Naive thymus-derived CD4-positive, alpha-beta T cell (primary cell): ENCODE measurements at regions not wholly inside any gene's neighbourhood (a gene's known extent, or its start where the extent isn't known, plus 50 kb on each side); places are given as distances from the start of the nearest gene placed in this dataset.

Experiments used
- ATAC-seq: fragments of 150-1000 bp; cut with Tn5 transposase; 2 replicates; pipeline ENCODE4 v1.10.0; 2021; ENCODE audit warnings: mild to moderate bottlenecking, moderate library complexity
- CTCF ChIA-PET: fragments of 350-600 bp; sonication (Branson Sonifier 250); formaldehyde crosslinking; loops from one replicate; lab custom pipeline; 2021; ENCODE audit warnings: antibody characterized with exemption; lab: Charles Lee
- POLR2A ChIA-PET: fragments of 350-600 bp; sonication (Branson Sonifier 250); formaldehyde crosslinking; loops from one replicate; lab custom pipeline; 2021; ENCODE audit warnings: antibody characterized with exemption, inconsistent platforms; lab: Charles Lee
- DNase-seq, 9 donors: peaks; one replicate each; pipeline versions ENCODE4 v3.0.0 to v3.0.0-alpha.2; 2020 to 2022; ENCODE audit warnings: mixed read lengths in 1 of 9
- H3K27ac ChIP-seq: one replicate; pipeline ENCODE4 v1.7.0; 2013; ENCODE audit warnings: mild to moderate bottlenecking, low read depth, low read length, moderate library complexity
- H3K27me3 ChIP-seq, 2 donors: one replicate each; pipeline ENCODE4 v1.7.0; 2013; ENCODE audit warnings: low read length in 2 of 2, mild to moderate bottlenecking in 2 of 2, moderate library complexity in 2 of 2; ENCODE audit not compliant: control insufficient read depth in 2 of 2, insufficient read depth in 2 of 2
- H3K36me3 ChIP-seq, 3 experiments: 1 replicate in 2 of 3; 2 replicates in 1 of 3; pipeline ENCODE4 v1.7.0; 2013; ENCODE audit warnings: low read length in 3 of 3, mild to moderate bottlenecking in 3 of 3, moderate library complexity in 1 of 3; ENCODE audit not compliant: insufficient read depth in 3 of 3, control insufficient read depth in 2 of 3
- H3K4me1 ChIP-seq, 2 donors: one replicate each; pipeline ENCODE4 v1.7.0; 2013; ENCODE audit warnings: low read length in 2 of 2, mild to moderate bottlenecking in 2 of 2, moderate library complexity in 1 of 2; ENCODE audit not compliant: control insufficient read depth in 2 of 2, insufficient read depth in 2 of 2
- H3K4me3 ChIP-seq: 2 replicates; pipeline ENCODE4 v1.7.0; 2013; ENCODE audit warnings: mild to moderate bottlenecking, low read length
- H3K9me3 ChIP-seq, 3 experiments: 1 replicate in 2 of 3; 2 replicates in 1 of 3; pipeline ENCODE4 v1.7.0; 2013; ENCODE audit warnings: low read length in 3 of 3; ENCODE audit not compliant: control insufficient read depth in 2 of 3
- H3K27ac Mint-ChIP-seq, 9 donors: one replicate each; pipeline ENCODE4 v1.8.0; 2020 to 2022; ENCODE audit warnings: mixed read lengths in 9 of 9, mild to moderate bottlenecking in 8 of 9, moderate library complexity in 5 of 9, inconsistent platforms in 2 of 9
- H3K27me3 Mint-ChIP-seq, 5 donors: one replicate each; pipeline ENCODE4 v1.8.0; 2021 to 2022; ENCODE audit warnings: mixed read lengths in 5 of 5, mild to moderate bottlenecking in 1 of 5
- H3K36me3 Mint-ChIP-seq, 5 donors: one replicate each; pipeline ENCODE4 v1.8.0; 2020 to 2022; ENCODE audit warnings: mixed read lengths in 5 of 5, mild to moderate bottlenecking in 3 of 5, inconsistent platforms in 1 of 5
- H3K4me1 Mint-ChIP-seq, 7 donors: one replicate each; pipeline ENCODE4 v1.8.0; 2020 to 2022; ENCODE audit warnings: mixed read lengths in 7 of 7, mild to moderate bottlenecking in 3 of 7, inconsistent platforms in 1 of 7
- H3K4me3 Mint-ChIP-seq, 10 donors: one replicate each; pipeline ENCODE4 v1.8.0; 2020 to 2022; ENCODE audit warnings: mild to moderate bottlenecking in 10 of 10, mixed read lengths in 10 of 10, moderate library complexity in 6 of 10, inconsistent platforms in 2 of 10
- H3K9me3 Mint-ChIP-seq, 11 donors: one replicate each; pipeline ENCODE4 v1.8.0; 2020 to 2022; ENCODE audit warnings: mixed read lengths in 11 of 11, mild to moderate bottlenecking in 4 of 11, inconsistent platforms in 1 of 11, moderate library complexity in 1 of 11
- intact Hi-C, 2 donors: fragments of 100-400 bp; cut with micrococcal nuclease; formaldehyde crosslinking; loops; one replicate each; pipeline ENCODE4 v1.15.1; 2023

DNA sequence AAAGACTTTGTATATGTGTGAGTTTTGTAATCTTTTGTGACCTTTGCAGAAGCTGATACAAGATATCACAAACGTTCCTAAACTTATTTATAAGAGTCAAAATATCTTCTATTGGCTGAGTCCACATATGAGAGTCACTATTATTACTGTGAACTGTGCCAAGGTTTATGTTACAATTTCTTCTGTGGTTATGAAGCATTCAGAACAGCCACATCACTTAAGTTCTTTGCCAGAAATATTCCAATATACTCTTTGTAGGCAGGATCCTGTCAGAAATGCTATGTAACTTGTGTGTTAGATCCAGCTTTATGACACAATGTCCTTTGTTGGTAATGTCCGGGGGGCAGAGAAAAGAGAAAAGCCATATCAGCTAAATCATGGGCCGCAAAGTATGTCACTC, 1030.3 kb upstream of the AMELY start:
- Histone ChIP-seq H3K36me3 (no peaks in the 10 kb centered on the region), H3K4me3 (no peak overlapping the region), H3K4me1 (no peaks in the 10 kb centered on the region), H3K9me3 (no peaks in the 10 kb centered on the region), H3K27me3 (no peaks in the 10 kb centered on the region), H3K27ac (no peak overlapping the region)
- POLR2A ChIA-PET, result no interaction called here
- Mint-ChIP-seq H3K4me3 (no peak overlapping the region), H3K4me1 (no peaks in the 10 kb centered on the region), H3K27ac (no peak overlapping the region), H3K36me3 (no peaks in the 10 kb centered on the region), H3K9me3 (no peaks in the 10 kb centered on the region), H3K27me3 (no peaks in the 10 kb centered on the region)
- ATAC-seq (no peak), DNase-seq (no peak)
- intact Hi-C loops, result no loop called here
- CTCF ChIA-PET, result no interaction called here

DNA sequence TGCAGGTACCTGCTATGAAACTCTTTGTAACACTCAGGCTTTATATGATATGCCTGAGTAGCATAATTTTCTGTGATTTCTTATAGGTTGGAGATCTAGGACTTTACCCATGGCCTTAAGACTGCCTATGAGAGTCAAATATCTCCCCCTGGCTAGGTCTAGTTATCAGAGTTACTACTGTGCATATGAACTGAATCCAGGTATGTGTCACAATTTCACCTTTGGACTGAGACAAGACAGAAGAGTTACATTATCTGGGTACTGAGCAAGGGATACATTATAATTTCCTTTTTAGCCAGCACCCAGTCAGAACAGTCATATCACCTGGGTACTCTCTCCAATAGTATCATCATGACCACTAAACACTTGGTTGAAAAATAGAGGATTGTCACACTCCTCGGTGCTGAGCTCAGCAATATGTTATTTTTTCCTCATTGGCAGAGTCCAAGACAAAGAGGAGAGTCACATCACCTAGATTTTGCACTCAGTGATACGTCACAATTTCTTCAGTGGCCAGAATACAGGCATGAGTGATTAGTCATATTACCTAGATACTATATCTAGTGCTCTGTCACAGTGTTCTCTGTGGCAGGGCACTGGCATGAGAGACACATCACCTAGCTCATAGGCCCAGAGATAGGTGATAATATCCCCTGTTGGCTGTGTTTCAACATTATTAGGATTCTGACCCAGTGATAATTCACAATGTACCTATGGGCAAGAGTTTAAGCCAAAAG, 1027.6 kb upstream of the AMELY start:
- Mint-ChIP-seq H3K4me3 (no peak overlapping the region), H3K36me3 (no peaks in the 10 kb centered on the region), H3K4me1 (no peaks in the 10 kb centered on the region), H3K27ac (no peak overlapping the region), H3K9me3 (no peaks in the 10 kb centered on the region), H3K27me3 (no peaks in the 10 kb centered on the region)
- H3K9me3 ChIP-seq, result no peaks in the 10 kb centered on the region
- intact Hi-C loops, result no loop called here
- ChIA-PET POLR2A (no interaction called here), CTCF (no interaction called here)
- no peak overlapping the region for H3K27ac ChIP-seq
- DNase-seq (no peak), ATAC-seq (no peak)
- H3K36me3 ChIP-seq, result no peaks in the 10 kb centered on the region
- no peaks in the 10 kb centered on the region for H3K4me1 ChIP-seq
- H3K4me3 ChIP-seq, result no peak overlapping the region
- no peaks in the 10 kb centered on the region for H3K27me3 ChIP-seq

DNA sequence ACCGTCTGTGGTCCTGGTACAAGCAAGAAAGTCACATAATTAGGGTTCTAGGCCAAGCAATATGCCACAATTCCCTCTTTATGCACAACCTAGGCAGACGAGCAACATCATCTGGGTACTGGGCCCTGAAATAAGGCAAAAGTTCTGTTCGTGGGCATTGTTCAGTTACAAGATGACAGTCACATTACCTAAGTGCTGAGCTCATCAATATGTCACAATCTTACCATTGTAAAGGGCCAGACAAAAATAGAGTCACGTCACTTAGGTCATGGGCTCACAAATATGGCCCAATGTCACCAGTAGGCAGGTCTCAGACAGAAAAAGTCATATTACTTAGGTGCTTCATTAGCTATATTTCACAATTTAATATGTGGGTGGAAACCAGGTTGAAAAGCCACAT, 1025.3 kb upstream of the AMELY start:
- Mint-ChIP-seq H3K36me3 (no peaks in the 10 kb centered on the region), H3K4me1 (no peaks in the 10 kb centered on the region), H3K9me3 (no peaks in the 10 kb centered on the region), H3K27ac (no peak overlapping the region), H3K27me3 (no peaks in the 10 kb centered on the region), H3K4me3 (no peak overlapping the region)
- H3K27ac ChIP-seq, result no peak overlapping the region
- no peaks in the 10 kb centered on the region for H3K9me3 ChIP-seq
- no peaks in the 10 kb centered on the region for H3K4me1 ChIP-seq
- DNase-seq (no peak), ATAC-seq (no peak)
- H3K4me3 ChIP-seq, result no peak overlapping the region
- no peaks in the 10 kb centered on the region for H3K27me3 ChIP-seq
- intact Hi-C loops, result no loop called here
- ChIA-PET POLR2A (no interaction called here), CTCF (no interaction called here)
- no peaks in the 10 kb centered on the region for H3K36me3 ChIP-seq

DNA sequence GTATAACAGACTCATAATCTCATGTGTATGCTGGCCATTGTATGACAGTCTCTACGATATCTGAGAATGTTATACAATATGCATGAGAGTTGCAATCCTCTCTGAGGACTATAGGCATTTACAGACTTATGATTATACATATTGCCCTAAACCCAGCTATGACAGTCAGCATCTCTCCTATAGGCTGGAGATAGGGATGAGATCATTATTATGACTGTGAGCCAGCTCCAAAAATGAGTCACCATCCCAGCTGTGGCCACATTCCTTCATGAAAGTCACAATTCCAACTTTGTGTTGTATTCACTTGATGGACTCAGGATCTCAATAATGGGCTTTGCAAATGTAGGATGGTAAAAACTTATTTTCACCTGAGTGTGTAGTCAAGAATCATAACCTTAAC, 1024.5 kb upstream of the AMELY start:
- Histone ChIP-seq H3K4me1 (no peaks in the 10 kb centered on the region), H3K36me3 (no peaks in the 10 kb centered on the region), H3K27me3 (no peaks in the 10 kb centered on the region), H3K27ac (no peak overlapping the region), H3K4me3 (no peak overlapping the region), H3K9me3 (no peaks in the 10 kb centered on the region)
- CTCF ChIA-PET, result no interaction called here
- H3K4me1 Mint-ChIP-seq, result no peaks in the 10 kb centered on the region
- H3K27ac Mint-ChIP-seq, result no peak overlapping the region
- no peak overlapping the region for H3K4me3 Mint-ChIP-seq
- no peaks in the 10 kb centered on the region for H3K27me3 Mint-ChIP-seq
- no peak for DNase-seq
- ATAC-seq, result no peak
- POLR2A ChIA-PET, result no interaction called here
- intact Hi-C loops, result no loop called here
- no peaks in the 10 kb centered on the region for H3K36me3 Mint-ChIP-seq
- no peaks in the 10 kb centered on the region for H3K9me3 Mint-ChIP-seq

DNA sequence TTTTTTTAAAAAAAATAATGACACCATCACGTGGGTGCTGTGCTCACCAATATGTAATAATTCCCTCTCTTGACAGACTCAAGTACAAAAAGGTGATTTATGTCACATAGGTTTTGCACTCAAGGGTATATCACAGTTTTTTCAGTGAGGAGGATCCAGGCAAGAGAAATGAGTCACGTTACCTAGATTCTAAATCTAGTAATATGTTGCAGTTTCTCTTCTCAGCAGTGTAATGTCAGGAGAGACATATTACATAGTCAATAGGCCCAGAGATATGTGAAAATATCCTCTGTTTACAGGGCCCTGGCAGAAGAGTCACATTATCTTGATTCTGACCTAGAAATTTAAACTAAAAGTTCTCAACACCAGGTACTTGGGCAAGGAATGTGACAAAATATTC, 1024.1 kb upstream of the AMELY start:
- intact Hi-C loops, result no loop called here
- ChIA-PET CTCF (no interaction called here), POLR2A (no interaction called here)
- no peak overlapping the region for H3K27ac Mint-ChIP-seq
- Histone ChIP-seq H3K36me3 (no peaks in the 10 kb centered on the region), H3K27ac (no peak overlapping the region), H3K9me3 (no peaks in the 10 kb centered on the region), H3K27me3 (no peaks in the 10 kb centered on the region), H3K4me1 (no peaks in the 10 kb centered on the region), H3K4me3 (no peak overlapping the region)
- no peaks in the 10 kb centered on the region for H3K27me3 Mint-ChIP-seq
- no peaks in the 10 kb centered on the region for H3K4me1 Mint-ChIP-seq
- no peak for ATAC-seq
- H3K4me3 Mint-ChIP-seq, result no peak overlapping the region
- H3K36me3 Mint-ChIP-seq, result no peaks in the 10 kb centered on the region
- DNase-seq, result no peak
- H3K9me3 Mint-ChIP-seq, result no peaks in the 10 kb centered on the region

DNA sequence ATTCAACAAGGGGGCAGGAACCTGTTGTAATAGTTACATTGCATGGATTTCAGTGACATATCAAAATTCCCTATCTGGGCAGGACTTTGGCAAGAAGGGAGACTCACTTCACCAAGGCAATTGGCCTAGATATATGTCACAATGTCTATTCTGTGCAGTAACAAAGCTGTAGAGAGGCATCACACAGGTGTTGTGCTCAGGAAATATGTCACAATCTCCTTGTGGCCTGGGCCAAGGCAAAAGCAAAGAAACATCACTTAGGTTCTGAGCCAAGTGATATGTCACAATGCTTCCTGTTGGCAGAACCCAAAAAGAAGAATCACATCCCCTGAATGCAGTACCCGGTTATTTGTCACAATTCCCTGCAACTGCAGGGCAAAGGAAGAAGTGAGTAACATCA, 1020.9 kb upstream of the AMELY start:
- Histone ChIP-seq H3K4me1 (no peaks in the 10 kb centered on the region), H3K36me3 (no peaks in the 10 kb centered on the region), H3K27me3 (no peaks in the 10 kb centered on the region), H3K27ac (no peak overlapping the region), H3K4me3 (no peak overlapping the region), H3K9me3 (no peaks in the 10 kb centered on the region)
- Mint-ChIP-seq H3K27ac (no peak overlapping the region), H3K4me3 (no peak overlapping the region), H3K9me3 (no peaks in the 10 kb centered on the region), H3K36me3 (no peaks in the 10 kb centered on the region), H3K4me1 (no peaks in the 10 kb centered on the region), H3K27me3 (no peaks in the 10 kb centered on the region)
- ATAC-seq, result no peak
- ChIA-PET POLR2A (no interaction called here), CTCF (no interaction called here)
- intact Hi-C loops, result no loop called here
- no peak for DNase-seq

DNA sequence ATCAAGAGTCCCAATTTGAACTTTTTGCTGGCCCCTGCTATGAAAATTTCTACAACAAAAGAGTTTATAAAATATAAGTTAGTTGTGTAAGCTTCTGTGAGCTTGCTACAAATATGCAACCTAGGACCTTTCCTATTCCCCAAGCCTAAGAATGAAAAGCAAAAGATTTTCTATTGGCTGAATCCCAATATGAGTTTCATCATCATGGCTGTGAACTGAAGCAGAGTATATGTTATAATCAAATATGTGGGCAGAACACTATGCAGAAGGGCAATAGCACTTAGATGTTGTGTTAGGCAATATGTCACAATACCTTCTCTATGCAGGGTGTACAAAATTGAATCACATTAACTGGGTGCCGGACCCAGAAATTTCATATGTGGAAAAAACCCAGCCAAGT, 1018.3 kb upstream of the AMELY start:
- no peaks in the 10 kb centered on the region for H3K36me3 ChIP-seq

More for the DNA sequence above, 1018.3 kb upstream of the AMELY start:
- Histone ChIP-seq H3K4me3 (no peak overlapping the region), H3K27me3 (no peaks in the 10 kb centered on the region), H3K9me3 (no peaks in the 10 kb centered on the region), H3K27ac (no peak overlapping the region), H3K4me1 (no peaks in the 10 kb centered on the region)
- ATAC-seq (no peak), DNase-seq (no peak)
- intact Hi-C loops, result no loop called here
- CTCF ChIA-PET, result no interaction called here
- Mint-ChIP-seq H3K4me3 (no peak overlapping the region), H3K27me3 (no peaks in the 10 kb centered on the region), H3K9me3 (no peaks in the 10 kb centered on the region), H3K4me1 (no peaks in the 10 kb centered on the region), H3K36me3 (no peaks in the 10 kb centered on the region), H3K27ac (no peak overlapping the region)
- POLR2A ChIA-PET, result no interaction called here
